GM19035 (cell line): ENCODE measurements at regions not wholly inside any gene's neighbourhood (a gene's known extent, or its start where the extent isn't known, plus 50 kb on each side); places are given as distances from the start of the nearest gene placed in this dataset.
"Not testable (repeated sequence)": the region's sequence is repeated elsewhere in the genome, so short reads cannot be mapped to it uniquely, and the experiment has no call there.

Experiments used
- ATAC-seq: cut with Tn5 transposase; IDR thresholded peaks from one replicate; pipeline ENCODE4 v1.9.1; 2021; ENCODE audit not compliant: unreplicated experiment

DNA sequence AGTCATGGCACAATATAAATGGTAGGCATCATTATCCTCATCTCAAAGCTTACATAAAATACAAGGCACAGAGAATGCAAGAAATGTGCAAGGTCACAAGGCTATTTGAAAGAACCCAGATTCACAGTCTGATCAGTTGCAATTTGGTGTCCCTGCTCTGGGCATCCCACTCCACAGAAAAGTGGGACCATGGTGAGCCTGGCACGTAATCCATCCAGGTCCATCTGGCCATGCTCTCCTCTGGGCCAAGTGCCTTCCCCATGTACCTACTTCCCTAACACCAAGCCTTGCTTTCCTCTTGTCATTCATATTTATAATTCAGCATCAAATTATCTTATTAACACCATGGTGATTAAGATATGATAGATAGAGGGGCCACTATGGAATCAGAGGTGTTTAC lies 390.0 kb downstream of the CDH11 start:
- no peak for ATAC-seq

DNA sequence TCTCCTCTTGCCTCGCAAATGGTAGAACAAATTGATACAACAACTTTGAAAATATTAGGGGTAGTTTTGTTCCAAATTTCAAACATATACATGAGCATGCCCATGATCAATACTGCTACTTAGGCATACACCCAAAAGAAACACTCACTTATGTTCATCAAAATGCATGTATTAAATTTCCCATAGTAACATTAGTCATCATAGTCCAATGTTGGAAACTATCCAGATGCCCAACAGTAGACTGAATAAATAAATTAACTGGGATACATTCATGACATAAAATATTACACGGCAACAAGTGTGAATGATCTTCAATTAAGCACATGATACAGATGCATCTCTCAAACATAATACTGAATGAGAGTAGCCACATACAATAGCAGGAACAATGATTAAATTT lies 391.6 kb downstream of the CDH11 start:
- no peak for ATAC-seq

DNA sequence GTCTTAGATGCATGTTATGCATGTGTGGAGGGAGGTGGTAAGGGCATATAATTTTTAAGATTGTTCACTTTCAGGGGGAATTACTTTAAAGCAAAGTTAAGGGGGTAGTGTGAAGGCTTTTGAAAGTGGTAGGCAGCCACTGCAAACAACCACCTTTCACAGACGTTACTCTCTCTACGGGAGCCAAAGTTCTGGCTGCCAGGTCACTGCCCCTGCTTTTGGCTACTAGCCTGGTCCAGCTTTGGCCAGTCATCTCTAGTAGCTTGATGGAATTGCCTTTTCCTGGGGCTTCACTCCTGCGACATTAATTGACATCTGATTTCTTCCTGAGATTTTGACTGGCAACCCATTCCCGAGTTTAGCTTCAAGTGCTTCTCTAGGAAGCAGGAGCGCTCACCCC lies 397.5 kb downstream of the CDH11 start:
- ATAC-seq = no peak

DNA sequence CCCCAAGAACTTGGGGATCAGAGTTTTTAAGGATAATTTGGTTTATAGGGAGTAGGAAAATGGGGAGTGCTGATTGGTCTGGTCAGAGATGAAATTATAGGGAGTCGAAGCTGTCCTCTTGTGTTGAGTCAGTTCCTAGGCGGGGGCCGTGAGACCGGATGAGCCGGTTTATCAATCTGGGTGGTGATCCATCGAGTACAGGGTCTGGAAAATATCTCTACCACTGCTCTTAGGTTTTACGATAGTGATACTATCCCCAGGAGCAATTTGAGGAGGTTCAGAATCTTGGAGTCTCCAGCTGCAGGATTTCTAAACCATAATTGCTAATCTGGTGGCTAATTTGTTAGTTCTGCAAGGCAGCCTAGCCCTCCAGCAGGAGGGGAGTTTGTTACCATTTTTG lies 403.4 kb downstream of the CDH11 start:
- ATAC-seq = no peak

DNA sequence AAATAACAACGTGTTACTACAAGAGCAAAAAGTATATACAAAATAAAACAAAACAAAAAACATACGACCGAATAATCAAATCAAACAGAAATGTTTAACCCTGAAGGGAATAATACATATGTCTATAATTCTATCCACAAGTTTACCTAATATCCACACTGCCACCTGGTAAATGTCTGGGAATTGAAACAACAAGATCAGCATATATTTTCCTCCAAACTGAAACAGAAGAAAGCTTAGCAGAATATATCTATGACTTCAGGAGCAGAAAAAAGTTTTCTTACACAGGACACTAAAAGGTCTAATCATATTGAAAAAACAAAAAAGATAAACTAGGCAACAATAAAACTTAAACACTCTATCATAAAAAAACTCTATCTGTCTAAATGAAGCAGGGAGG lies 404.0 kb downstream of the CDH11 start:
- no peak for ATAC-seq

DNA sequence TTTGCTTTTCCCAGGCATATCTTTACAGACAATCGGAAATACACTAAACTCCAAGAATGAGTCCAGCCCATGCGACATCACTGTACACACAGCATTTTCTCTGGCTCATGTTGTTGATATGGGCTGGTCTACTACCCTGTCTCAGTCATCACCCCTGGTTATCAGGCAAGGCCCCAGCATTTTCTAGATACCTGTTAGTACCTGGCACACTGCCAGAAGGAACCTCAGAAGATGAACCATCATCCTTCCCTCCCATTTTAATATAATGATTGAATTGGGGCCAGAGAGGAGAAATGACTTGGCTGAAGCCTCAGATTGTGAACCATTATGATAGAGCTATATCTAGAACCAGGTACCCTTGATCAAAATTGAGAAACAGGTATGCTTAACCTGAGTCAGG lies 406.2 kb downstream of the CDH11 start:
- no peak for ATAC-seq

DNA sequence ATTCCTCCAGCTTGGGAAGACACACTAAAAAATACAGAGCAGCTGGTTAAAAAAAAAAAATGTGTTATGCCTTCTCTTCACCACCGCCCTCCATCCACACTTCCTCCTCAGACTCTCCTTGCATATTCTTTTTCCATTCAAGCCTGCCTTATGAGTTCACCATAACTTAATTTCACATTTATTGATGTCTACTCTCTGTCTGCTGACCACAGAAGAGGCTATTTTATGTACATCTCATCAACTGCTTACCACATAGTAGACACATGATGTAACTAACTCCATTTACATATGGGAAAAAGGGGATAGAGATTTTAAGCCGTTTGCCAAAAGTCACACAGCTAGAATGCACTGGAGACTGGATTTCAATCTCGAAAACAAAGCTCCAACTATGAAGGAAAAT lies 409.8 kb downstream of the CDH11 start:
- no peak for ATAC-seq

DNA sequence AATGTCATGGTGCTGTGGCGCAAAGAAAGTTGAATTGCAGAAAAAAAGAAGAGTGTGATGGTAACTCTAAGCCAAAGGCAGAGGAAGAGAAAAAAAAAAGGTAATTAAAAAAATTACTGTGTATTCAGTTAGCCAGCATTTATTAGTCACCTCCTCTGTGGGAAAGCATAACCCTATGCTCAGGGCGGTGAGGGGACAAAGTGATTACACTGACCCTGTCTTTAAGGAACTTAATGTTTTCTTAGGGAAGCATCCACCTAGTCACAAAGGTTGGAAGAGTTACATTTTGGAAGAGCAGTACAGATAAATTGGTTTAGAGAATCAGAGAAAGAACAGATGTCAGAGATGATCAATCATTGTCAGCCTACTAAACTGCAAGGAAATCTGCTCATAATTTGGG lies 410.3 kb downstream of the CDH11 start:
- ATAC-seq = no peak

DNA sequence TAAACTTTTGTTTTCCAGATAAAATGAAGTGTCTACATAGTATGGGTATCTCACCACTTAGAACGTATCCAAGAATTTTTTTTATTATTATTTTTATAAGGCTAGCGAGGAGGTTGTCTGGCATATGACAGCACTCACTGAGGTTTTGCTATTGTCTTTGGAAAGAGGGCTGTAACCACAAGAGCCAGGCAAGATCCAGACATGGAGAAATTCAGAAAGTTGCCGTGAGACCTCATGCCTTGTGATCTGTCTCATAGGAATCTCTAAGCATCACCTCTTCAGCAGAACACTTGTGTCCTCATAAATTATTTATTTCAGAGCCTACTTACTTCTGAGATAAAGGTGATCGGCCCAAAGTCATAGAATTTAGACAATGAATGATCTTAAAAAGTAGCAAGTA lies 410.8 kb downstream of the CDH11 start:
- no peak for ATAC-seq

DNA sequence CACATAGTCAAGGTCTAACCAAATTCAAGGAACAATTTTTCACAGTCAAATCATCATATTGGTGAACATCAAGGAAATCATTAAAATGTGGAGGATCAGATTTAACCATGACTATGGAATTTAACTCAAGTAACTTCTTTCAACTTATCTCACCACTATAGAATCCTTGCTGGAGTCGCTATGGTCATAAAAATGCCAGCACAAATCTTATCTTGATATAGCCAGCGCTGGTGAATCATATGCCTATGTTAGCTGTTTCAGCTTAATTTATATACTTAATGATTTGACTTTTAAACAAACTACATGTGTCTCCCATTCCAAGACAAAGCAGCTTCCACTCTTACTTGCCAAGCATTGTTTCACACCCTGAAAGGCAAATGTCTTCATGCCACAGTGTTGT lies 416.4 kb downstream of the CDH11 start:
- no peak for ATAC-seq

DNA sequence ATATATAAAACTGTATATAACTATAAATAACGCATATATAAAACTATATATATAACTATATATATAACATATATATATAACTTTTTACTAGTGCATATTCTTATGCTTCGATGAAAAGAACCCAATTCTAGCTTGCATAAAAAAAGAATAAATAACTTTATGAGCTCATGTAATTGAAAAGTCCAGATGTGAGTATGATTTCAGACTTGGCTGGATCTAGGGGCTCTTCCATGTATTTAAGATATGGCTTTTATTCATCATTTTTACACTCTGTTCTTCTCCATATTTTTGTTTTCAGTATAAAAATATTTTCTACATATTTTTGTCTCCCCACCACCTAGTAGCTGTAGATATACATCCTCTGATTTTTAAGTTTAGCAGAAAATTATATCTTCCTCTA lies 417.5 kb downstream of the CDH11 start:
- ATAC-seq = no peak

DNA sequence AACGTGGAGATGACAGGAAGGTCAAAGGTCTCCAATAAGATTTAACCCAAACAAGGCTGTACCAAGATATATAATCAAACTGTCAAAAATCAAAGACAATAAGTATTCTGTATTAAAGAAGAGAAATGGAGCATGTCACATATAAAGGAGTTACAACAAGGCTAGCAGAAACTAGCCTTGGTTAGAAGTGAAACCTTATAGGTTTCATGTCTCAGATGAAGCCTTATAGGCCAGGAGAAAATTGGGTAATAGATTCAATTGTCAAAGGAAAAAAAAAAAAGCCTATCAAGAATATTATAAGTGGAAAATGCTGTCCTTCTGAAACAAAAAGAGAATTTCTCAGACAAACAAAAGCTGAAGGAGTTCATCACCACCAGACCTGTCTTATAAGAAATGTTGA lies 419.4 kb downstream of the CDH11 start:
- no peak for ATAC-seq

DNA sequence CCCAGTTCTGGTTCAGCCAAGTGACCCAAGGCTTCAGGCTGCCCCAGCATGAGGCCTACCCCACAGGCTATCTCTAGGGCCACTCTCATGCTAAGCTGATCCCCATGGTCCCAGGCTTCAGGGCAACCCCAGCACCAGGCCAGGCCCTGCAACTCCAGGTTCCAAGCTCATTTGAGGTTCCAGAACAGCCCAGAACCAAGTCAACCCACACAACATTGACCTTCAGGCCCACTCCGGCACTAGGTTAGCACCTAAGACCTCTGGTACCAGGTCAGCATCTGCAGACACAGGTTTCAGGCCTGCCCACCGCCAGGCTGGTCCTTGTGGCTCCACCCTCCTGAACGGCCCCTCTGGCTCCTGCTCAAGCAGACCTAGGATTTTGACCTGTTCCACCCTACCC lies 421.2 kb downstream of the CDH11 start:
- ATAC-seq = no peak

DNA sequence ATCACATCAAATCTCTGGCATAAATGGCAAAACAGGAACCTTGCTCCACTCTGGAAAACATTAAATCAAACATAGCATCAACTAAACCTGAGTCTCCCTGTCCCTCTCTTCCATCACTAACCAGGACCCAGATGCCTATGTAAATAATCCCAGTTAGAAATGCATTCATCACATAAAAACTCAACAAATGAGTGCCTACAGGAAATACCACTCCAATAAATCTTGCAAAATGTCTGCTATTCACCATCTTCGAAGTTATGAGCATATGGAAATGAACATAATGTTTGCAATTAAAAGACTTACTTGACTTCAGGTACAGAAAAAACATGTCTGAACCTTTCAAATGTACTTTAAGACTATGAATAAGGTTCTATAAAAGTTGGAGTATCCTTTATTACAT lies 425.0 kb downstream of the CDH11 start:
- ATAC-seq = no peak

DNA sequence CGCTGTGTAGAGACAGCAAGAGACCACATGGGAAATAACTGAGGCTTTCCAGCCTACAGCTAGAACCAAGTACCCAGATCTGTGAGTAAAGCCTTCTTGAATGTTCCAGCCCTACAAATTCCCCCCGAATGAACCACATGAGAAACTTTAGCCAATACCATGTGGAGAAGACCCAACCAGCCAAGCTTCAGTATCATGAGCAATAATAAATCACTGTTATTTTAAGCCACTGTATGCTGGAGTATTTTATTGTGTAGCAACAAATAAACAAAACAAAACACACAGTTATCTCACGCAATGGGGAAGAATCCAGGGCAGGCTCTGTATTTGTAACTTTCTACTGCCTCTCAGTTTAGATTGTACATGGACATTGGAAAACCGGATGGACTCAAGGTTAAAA lies 426.2 kb downstream of the CDH11 start:
- no peak for ATAC-seq

DNA sequence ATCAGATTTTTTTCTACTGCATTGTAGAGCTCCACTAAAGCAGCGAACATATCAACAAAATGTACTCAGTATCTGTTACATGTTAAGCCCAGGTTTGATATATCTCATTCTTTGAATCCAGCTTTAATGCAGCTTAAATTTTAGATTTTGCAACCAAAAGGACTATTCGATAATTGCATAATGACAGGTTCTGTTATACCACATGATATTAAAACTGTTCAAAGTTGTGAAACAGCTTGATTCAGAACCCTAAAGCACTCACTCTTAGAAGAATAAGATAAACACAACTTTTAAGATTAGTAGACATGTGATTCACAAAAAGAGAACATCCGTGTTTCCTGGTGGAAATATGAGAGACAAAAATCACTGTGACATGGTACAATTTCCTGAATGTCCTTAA lies 427.9 kb downstream of the CDH11 start:
- no peak for ATAC-seq

DNA sequence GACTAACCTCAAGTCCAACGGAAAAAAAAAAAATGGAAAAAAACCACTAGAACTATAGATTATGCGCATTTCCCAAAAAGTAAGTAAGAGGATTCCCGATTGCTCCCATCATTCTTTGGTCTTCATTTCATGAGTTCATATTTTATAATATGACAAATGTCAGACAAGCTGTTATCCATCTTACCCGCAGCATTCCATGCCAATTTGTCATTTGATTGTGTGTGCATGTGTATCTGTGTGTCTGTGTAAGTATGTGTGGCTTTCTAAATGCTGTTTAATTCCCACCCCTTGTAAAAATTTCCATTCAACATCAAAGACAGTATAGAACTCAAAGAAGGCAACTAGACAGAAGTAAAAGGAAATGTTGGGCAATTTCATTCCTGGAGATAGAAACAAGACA lies 434.1 kb downstream of the CDH11 start:
- no peak for ATAC-seq

DNA sequence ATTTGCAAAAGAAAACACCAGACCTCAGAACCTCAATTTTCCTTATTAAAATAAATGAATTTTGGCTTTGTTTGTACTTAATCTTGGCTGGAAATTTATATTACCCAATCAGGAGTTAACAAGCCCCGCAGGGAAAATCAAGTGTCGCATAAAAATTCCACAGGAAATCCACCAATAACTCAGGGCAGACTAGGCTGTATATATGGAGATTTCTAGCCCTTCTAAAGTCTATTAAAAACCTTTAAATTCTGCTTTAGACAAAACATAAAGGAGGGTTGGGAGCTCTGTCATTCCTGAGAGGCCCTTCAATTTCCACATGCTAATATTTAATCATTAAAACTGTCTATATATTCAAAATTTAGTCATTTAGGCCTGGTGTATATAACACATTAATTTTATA lies 434.7 kb downstream of the CDH11 start:
- no peak for ATAC-seq

DNA sequence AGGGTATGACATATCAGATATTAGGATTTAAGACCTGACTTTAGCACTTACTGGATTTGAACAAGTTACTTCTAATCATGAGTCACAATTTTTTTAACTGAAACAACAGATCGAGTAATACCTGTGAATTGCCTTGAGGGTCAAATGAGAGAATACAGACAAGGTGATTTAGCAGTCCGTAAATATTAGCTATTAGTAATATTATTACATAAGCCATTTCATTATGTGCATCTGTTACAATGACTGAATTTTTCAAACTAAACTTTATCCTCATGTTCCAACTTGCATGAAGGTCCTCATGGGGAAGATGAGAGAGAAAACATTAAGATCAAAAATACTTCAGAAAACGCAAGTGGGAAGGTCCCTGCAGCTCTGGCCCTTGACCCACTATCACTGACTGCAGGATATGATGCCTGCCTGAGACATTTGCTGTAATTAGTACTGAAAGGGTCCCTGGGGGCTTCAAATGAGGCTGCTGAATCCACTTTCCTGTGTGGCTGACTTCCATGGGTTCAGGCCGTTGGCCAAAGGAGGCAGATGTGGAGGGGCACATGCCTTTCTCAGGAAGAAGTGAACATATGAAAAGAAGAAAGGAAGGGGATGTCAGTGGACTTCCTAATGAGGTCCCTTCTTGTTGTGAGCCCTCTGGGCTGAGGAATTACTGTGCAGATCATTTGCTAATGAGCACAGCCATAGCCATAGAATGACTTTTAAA lies 441.7 kb downstream of the CDH11 start:
- ATAC-seq = no peak

DNA sequence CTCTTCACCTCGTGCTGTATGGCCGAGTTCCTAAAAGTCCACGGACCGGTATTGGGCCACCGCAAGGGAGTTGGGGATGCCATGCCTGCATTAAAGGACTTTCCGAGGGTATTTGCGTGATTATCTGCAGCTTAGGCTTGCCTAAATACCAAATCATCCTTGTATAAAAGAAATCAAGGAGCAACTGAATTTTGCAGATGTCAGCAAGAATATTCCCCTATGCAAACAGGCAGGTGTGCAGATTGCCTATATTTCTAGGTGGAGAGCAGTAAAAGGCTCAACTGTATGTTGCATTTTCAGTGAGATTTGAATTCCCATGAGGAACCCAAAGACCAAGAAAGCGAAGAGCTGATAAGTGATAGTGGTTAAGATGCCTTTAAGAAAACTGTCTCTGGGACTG lies 452.3 kb downstream of the CDH11 start:
- ATAC-seq = no peak

DNA sequence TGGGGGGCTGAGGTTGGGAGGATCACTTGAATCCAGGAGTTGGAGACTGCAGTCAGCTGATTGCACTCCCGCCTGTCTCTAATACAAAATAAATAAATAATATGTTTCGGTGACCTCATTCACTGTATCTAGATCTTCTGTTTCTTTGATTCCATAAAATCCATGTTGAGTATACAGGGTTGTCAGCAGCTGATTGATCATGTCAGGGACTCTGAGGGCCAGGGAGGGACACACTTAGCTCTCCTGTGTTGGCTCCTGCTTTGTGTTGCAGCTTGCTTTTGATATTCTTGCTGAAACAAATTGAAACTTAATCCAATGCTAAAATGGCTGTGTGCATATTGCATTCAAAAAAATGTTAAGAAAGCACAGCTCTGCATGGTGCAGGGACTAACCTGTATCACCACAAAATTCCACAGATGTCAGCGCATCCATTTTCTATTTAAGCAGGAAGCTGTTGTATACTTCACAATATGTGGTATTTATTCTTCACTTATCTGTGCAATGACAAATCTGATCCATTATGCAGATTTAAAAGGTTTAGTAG lies 454.5 kb downstream of the CDH11 start:
- no peak for ATAC-seq

DNA sequence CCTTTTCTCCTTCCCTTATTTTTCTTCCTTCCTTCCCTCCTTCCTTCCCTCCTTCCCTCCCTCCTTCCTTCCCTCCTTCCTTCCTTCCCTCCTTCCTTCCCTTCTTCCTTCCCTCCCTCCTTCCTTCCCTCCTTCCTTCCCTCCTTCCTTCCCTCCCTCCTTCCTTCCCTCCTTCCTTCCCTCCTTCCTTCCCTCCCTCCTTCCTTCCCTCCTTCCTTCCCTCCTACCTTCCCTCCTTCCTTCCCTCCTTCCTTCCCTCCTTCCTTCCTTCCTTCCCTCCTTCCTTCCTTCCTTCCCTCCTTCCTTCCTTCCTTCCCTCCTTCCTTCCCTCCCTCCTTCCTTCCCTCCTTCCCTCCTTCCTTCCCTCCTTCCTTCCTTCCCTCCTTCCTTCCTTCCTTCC lies 459.6 kb downstream of the CDH11 start:
- ATAC-seq = not testable (repeated sequence)

DNA sequence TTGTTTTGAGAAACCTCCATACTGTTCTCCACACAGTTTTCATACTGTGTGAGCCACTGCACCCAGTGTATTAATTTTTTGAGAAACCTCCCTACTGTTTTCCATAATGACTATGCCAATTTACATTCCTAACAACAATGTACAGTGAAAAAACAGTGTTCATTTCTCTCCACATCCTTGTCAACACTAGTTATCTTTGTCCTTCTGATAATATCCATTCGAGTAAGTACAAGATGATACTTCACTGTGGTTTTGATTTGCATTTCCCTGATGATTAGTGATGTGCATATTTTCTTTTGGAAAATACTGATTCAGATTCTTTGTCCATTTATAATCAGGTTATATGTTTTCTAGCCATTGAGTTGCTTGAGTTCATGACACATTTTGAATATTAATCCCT lies 462.0 kb downstream of the CDH11 start:
- no peak for ATAC-seq
